Body of pancreas (tissue), 4 donors: ENCODE measurements at regions not wholly inside any gene's neighbourhood (a gene's known extent, or its start where the extent isn't known, plus 50 kb on each side); places are given as distances from the start of the nearest gene placed in this dataset.

Source experiments
- CTCF ChIP-seq, 7 experiments: fragments of 450-650 bp in 4 of 7; fragments of 200-600 bp in 3 of 7; sonication (generic) in 3 of 7; IDR thresholded peaks; one replicate each; pipeline ENCODE4 v1.5.1; 2016 to 2019; ENCODE audit warnings: antibody characterized with exemption in 7 of 7
- POLR2A ChIP-seq, 3 donors: fragments of 450-650 bp; IDR thresholded peaks; one replicate each; pipeline ENCODE4 v1.6.1; 2016; ENCODE audit warnings: antibody characterized with exemption in 3 of 3, mild to moderate bottlenecking in 2 of 3

- no peak for TF ChIP-seq CTCF (IDR thresholded peaks at IDR 0.05)
- no peak for TF ChIP-seq POLR2A (IDR thresholded peaks at IDR 0.05)
Measured at GRCh38 chr2:16022548-16023240, 82.3 kb downstream of the MYCN start.
